ENCODE measurements at regions not wholly inside any gene's neighbourhood (a gene's known extent, or its start where the extent isn't known, plus 50 kb on each side); places are given as distances from the start of the nearest gene placed in this dataset.
"Not testable (repeated sequence)": the region's sequence is repeated elsewhere in the genome, so short reads cannot be mapped to it uniquely, and the experiment has no call there.

GRCh38 chr6:76633259-76633658 lies 560.8 kb upstream of the IMPG1 start:
- no peak for DNase-seq

DNA sequence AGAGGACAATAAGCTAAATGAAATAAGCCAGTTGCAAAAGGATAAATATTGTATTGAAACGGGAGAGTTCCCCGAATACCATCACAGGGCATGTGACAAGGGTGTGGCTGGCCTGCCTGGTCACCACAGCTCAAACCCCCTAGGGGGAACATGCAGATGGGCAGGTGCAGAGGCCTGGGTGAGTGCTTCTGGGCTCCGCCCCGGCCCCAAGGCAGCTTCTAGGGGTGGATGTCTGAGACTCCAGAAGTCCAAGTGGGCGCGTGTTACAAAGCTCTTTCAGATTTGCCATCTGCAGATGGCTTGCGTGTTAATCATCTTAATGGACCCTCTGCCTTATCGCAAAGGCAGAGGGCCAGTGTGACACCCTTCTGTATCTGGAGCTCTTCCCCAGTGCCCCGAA lies 559.2 kb upstream of the IMPG1 start:
- DNase-seq: no peak

DNA sequence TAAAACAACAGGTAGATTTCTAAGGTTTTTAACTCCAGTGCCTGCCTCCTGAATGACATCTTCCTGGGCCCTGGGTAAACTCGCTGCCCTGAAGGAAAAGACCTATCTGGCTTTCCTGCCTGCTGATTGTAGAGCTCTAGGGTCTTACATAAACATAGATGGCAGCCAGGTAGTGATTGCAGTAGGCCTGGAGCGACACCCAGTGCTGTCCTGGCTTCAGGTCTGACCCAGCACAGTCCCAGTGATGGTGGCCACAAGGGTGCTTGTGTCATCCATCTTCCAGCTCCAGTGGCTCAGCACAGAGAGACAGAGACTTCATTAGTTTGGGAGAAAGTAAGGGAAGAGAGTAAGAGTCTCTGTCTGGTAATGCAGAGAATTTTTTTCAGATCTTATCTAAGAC lies 542.9 kb upstream of the IMPG1 start:
- no peak for DNase-seq

- DNase-seq: no peak
These were observed 540.5 kb upstream of the IMPG1 start for GRCh38 chr6:76612954-76613353.

DNA sequence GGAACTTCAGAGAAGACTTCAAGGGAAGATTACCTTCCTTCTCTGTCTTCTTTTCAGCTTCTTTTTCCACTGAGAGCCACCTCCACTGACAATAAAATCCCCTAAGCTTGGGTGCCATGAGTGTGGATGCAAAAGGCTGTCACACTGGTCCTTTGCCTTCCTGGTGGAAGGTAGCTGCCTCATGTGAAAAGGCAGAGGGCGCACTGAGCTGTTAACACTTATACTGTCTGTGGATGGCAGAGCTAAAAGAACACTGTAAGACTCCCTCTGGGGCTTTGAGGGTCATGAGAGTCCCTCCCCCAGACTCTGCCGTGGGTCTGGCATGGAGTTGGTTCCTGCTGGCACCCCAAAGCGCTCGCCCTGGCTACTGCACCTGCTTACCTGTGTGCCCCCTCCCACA lies 536.7 kb upstream of the IMPG1 start:
- no peak for DNase-seq

DNA sequence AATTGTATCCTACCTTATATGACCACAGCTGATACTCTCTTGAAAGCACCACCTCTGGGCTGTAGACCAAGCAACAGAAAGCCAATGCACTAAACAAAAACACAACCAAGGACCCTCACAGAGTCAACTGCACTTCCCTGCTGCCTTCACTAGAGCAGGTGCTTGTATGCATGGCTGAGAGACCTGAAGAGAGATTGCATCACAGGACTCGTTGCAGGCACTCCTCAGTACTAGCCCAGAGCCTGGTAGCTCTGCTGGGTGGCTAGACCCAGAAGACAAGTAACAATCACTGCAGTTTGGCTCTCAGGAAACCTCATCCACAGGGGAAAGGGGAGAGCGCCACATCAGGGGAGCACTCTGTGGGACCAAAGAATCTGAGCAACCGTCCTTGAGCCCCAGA lies 521.6 kb upstream of the IMPG1 start:
- no peak for DNase-seq

DNA sequence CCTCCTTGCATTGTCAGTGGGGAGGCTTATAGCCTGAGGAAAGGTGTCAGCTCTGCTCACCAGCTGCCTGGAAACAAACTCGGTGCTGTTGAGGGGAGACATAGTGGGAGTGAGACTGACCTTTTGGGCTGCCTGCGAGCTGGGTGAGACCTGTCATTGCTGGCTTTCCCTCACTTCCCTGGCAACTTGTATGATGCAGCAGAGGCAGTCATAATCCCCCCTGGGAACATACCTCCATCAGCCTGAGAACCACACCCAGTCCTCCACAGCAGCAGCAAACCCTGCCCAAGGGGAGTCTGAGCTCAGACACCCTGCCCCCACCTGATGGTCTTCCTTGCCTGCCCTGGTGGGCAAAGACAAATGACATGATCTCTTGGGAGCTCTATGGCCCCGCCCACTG lies 521.2 kb upstream of the IMPG1 start:
- no peak for DNase-seq

DNA sequence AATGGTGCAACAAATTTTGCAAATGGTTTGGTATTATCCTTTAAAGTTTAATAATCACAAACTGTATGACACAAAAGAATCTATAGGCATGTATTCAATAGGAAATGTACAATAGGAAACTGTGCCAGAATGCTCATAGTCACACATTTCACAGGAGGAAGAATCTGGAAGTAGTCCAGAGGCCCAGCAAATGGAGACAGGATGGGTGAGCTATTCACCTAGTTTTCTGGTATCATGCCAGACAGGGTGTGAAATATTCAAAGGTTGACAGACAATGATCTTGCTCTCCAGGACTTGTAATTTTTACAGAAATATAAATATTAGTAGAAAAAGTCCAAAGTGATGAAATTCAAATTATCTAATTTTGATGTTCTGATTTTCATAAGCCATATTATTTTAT lies 520.1 kb upstream of the IMPG1 start:
- no peak for DNase-seq

GRCh38 chr6:76587271-76587670 lies 514.8 kb upstream of the IMPG1 start:
- no peak for DNase-seq

DNA sequence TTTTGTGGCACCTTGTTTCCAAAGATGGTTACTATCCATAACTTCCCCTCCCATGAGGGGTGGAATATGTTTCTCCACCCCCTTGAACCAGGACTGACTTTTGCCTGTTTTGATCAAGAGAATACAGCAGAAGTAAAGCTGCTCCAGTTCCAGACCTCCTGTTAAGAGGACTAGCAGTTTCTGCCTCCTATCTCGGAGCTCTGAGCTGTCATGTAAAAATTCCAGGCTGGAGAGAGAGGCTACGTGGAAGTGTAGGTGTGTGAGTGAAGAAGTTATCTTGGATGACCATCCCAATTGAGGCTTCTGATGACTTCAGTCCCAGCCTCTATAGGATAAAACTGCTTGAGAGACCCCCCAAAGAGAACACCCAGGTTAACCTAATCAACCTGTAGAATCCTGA lies 511.7 kb upstream of the IMPG1 start:
- DNase-seq: no peak

DNA sequence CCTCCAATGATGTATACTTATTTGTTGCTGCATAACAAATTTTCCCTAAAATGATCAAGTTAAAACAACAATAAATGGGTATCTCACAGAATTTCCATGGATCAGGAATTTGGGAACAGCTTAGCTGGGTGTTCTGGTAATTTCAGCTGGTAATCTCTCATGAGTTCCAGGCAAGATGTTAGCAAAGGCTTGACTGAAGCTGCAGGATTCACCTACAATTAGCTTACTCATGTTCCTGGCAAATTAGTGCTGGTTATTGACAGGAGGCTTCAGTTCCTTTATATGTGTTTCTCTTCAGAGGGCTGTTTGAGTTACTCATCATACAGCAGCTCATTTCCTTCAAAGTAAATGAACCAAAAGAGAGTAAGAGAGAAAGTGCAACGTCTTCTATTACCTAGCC lies 506.3 kb upstream of the IMPG1 start:
- no peak for DNase-seq

DNA sequence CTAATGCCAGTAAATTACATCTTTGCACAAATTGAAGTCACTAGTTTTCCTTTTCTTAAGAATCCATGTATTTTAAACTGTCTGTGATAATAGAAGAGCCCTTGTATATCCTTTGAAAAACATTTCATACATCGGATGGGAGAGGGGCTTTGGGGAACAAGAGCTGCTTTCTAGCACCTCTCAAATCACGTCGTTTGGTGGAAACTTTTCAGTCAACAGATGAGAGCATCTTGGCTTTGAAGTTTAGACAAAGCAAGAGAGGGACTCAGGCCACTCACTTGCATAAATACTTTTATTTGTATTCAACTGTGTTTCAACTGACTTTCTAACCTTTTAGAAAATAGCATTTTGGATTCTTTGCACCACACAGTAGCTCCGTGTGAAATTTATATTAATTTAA lies 502.3 kb upstream of the IMPG1 start:
- no peak for DNase-seq

DNA sequence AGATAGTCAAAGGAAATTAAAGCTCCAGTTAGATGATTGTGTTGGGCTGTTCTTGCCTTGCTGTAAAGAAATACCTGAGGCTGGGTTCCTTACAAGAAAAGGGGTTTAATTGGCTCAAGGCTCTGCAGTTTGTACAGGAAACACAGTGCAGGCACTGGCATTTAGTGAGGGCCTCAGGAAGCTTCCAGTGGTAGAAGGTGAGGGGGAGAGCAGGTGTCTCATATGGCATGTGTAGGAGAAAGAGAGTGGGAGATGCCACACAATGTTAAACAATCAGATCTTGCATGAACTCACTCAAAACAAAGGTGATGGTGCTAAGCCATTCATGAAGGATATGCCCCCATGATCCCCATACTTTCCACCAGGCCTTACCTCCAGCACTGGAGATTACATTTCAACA lies 493.5 kb upstream of the IMPG1 start:
- no peak for DNase-seq

DNA sequence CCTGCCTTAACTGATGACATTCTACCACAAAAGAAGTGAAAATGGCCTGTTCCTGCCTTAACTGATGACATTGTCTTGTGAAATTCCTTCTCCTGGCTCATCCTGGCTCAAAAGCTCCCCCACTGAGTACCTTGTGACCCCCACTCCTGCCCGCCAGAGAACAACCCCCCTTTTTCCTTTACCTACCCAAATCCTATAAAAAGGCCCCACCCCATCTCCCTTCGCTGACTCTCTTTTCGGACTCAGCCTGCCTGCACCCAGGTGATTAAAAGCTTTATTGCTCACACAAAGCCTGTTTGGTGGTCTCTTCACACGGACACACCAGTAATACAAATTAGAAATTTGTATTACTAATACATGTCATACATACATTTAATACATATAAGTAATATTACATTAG lies 489.9 kb upstream of the IMPG1 start:
- DNase-seq: not testable (repeated sequence)

GRCh38 chr6:76560851-76561755 lies 488.6 kb upstream of the IMPG1 start:
- not testable (repeated sequence) for DNase-seq

DNA sequence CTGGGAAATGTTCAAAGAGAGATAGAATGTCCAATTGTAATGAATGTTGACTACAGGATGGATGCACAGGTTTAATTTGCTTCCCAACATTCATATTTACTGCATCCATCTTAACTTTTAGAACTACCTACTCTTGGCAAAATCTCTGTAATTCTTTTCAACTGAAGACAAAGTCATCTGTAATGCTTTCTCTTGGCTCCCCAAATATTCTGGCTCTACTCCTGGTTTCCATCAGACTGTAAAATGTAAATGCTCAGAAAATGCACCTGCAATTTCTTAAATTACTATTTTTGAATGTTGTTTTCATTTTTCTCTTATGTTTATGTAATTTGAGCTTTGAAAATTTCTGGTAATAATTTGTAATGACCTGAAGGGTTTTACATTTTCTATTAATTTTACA lies 480.8 kb upstream of the IMPG1 start:
- no peak for DNase-seq

- DNase-seq: no peak
These were observed 479.8 kb upstream of the IMPG1 start for GRCh38 chr6:76552268-76552667.

DNA sequence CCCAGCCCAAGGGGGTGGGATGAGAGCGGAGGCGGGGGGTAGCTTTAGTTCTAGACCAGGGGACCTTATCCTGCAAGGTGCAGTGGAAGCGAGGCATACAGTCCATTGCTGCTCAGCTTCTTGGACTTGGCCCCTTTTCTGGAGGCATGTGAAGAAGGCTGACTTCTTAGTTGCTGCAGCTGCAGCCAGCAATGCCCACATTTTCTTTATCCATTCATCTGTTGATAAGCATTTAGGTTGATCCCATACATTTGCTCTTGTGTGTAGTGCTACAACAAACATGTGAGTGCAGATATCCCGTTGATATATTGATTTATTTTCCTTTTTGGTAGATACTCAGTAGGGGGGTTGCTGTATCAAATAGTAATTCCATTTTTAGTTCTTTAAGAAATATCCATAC lies 461.2 kb upstream of the IMPG1 start:
- no peak for DNase-seq

DNA sequence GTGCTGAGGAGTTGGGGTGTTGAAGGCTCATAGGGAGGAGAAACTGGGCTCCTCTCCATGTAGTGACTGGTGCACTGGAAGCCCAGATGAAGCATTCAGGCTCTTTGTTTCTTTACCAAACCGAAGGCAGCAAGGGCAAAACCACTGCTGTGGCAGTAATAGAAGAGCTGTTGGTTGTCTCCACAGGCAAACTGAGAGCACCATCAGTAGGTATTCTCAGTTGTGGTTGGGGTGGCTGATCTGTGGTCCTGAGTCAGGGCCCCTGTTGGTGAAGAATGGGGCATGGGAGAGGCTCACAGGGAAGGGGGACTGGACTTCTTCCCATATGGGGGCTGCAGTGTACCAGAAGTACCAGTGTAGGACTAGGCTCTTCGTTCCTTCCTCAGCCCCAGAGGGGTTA lies 460.2 kb upstream of the IMPG1 start:
- no peak for DNase-seq

DNA sequence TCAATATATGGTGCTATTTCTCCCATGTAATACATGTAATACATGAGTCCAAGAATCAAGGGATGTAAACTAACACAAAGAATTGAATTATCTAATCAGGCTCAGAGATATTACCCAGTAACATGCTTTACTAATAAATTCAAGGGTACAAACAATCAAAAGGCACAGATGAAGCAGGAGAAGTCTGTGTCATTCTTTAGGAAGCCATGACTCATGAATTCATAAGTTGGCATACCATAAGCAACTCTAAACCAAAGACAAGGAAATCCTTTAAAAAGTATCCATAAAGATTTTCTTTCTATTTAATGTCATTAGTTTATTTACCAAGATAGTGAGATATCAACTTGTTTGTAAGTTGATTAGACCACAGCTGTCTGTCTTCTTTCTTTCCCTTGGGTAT lies 446.0 kb upstream of the IMPG1 start:
- DNase-seq: no peak

GRCh38 chr6:76516924-76517323 lies 444.5 kb upstream of the IMPG1 start:
- no peak for DNase-seq

DNA sequence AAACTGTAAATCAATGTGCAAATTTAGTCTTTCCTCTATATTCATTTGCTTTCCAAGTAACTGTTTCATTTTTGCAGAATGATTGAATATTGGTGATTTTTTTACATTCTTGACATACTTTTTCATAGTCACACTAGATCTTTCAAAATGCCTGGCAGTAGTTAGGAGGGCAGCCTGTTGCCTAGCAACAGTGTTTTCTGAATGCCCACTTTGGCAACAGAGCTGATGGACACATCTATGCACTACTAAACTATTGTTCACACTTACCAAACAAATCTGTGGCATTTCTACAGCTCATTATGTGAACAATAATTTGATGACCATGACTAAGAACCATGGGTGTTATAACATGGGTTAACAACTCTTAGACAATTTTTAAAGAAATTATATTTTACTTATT lies 438.0 kb upstream of the IMPG1 start:
- no peak for DNase-seq

DNA sequence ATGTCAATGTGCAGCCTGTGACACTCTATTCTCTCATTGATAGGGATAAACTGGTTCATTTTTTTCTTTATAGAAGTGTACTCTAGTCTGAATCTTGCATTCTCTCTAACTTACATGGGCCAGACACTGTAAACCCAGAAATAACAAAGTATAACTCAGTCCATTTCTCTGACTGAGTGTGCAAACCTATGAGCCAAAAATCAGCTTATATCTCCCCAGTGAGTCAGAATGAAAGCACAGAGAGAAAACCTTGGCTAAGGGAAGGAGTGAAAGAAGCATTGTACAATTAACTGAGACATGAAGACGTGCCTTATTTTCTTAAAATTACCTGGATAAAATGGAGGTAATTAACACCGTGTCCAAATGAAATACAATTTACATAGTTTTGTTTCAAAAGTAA lies 436.9 kb upstream of the IMPG1 start:
- no peak for DNase-seq

GRCh38 chr6:76506808-76507207 lies 434.3 kb upstream of the IMPG1 start:
- DNase-seq: no peak

- DNase-seq: no peak
These were observed 423.4 kb upstream of the IMPG1 start for GRCh38 chr6:76495909-76496308.

Data from AML-193 (cell line).